IMR-90 (cell line): ENCODE measurements at regions not wholly inside any gene's neighbourhood (a gene's known extent, or its start where the extent isn't known, plus 50 kb on each side); places are given as distances from the start of the nearest gene placed in this dataset.

Experiments
- CEBPB ChIP-seq: IDR thresholded peaks from 2 replicates; pipeline ENCODE4 v1.6.1; 2012; ENCODE audit warnings: low read depth, low read length, improper control_type of control experiment
- POLR2A ChIP-seq: IDR thresholded peaks from 2 replicates; pipeline ENCODE4 v1.6.1; 2012; ENCODE audit warnings: mild to moderate bottlenecking, low read depth, low read length
- RAD21 ChIP-seq: IDR thresholded peaks from 2 replicates; pipeline ENCODE4 v1.6.1; 2012; ENCODE audit warnings: low read length, improper control_type of control experiment
- RFX5 ChIP-seq: IDR thresholded peaks from 2 replicates; pipeline ENCODE4 v1.8.0; 2012; ENCODE audit warnings: low read depth, mild to moderate bottlenecking, low read length, moderate library complexity
- TF ChIP-seq, protein P1 (sequence below): conservative IDR thresholded peaks from 2 replicates; pipeline ENCODE4 v1.5.1; 2012; ENCODE audit warnings: mild to moderate bottlenecking, low read depth, low read length, improper control_type of control experiment

DNA sequence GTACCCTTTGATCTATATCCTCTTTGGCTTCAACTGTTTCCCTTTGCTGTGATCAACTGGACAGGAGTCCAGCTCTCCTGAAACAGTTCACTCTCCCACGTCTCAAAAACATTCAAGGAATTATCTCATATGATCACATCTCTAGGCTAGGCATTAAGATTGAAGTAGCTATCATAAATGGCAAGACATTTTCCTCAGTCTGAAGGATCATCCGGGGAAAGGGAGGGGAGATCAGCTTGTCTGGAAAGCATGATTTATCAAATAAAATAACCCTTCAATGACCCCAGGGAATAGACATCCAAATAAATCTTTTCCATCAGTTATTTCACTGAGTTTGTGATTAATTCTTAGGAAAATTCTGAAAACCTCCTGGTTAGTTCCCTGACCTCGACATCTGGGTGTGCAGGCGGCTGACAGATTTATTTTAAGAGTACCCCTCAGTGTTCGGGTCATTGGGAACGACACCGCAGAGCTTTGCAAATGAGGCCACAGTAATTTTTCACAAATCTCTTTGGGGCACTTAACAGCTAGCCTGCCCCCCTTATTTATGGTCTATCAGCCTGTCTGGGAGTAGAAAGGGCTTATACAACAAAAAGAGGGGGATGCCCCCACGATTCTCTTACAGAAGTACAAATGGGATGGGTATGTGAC is 65.8 kb downstream of the NSMCE3 start:
- TF ChIP-seq RAD21: no peak
- TF ChIP-seq, protein P1, sequence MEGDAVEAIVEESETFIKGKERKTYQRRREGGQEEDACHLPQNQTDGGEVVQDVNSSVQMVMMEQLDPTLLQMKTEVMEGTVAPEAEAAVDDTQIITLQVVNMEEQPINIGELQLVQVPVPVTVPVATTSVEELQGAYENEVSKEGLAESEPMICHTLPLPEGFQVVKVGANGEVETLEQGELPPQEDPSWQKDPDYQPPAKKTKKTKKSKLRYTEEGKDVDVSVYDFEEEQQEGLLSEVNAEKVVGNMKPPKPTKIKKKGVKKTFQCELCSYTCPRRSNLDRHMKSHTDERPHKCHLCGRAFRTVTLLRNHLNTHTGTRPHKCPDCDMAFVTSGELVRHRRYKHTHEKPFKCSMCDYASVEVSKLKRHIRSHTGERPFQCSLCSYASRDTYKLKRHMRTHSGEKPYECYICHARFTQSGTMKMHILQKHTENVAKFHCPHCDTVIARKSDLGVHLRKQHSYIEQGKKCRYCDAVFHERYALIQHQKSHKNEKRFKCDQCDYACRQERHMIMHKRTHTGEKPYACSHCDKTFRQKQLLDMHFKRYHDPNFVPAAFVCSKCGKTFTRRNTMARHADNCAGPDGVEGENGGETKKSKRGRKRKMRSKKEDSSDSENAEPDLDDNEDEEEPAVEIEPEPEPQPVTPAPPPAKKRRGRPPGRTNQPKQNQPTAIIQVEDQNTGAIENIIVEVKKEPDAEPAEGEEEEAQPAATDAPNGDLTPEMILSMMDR: no peak
- TF ChIP-seq RFX5: no peak
- TF ChIP-seq CEBPB: no peak
- no peak for TF ChIP-seq POLR2A
